ENCODE measurements at regions not wholly inside any gene's neighbourhood (a gene's known extent, or its start where the extent isn't known, plus 50 kb on each side); places are given as distances from the start of the nearest gene placed in this dataset.

DNA sequence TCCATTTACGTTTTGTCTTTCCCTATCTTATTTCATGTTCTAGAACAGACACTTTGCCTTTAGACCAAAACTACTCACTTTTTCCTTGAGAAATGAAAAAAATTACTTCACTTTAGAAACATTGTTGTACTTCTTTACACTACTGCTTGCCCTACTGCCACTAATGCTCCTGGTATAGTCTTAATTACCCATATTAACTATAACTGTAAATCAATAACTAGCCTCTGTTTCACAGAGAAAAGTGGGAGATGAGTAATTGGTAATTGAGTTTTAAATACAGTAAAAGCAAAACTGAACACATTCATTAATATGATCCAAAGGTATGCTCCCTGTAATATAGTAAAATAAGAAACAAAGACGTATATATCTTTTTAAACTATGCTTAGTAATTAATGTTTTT, 111.1 kb upstream of the JADE1 start:
- no peak for DNase-seq (ENCODE audit: low read depth, low spot score)
- no peak overlapping the region for H3K27ac ChIP-seq (ENCODE audit: low read depth, low read length)
- TF ChIP-seq, protein P1, sequence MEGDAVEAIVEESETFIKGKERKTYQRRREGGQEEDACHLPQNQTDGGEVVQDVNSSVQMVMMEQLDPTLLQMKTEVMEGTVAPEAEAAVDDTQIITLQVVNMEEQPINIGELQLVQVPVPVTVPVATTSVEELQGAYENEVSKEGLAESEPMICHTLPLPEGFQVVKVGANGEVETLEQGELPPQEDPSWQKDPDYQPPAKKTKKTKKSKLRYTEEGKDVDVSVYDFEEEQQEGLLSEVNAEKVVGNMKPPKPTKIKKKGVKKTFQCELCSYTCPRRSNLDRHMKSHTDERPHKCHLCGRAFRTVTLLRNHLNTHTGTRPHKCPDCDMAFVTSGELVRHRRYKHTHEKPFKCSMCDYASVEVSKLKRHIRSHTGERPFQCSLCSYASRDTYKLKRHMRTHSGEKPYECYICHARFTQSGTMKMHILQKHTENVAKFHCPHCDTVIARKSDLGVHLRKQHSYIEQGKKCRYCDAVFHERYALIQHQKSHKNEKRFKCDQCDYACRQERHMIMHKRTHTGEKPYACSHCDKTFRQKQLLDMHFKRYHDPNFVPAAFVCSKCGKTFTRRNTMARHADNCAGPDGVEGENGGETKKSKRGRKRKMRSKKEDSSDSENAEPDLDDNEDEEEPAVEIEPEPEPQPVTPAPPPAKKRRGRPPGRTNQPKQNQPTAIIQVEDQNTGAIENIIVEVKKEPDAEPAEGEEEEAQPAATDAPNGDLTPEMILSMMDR (IDR thresholded peaks at IDR 0.05; ENCODE audit: low read depth, low read length) = no peak
- ChIA-PET CTCF (no interaction called here), POLR2A (no interaction called here)
- H3K4me3 ChIP-seq (ENCODE audit: low read depth, low read length) = no peak overlapping the region
- no peaks in the 10 kb centered on the region for H3K27me3 ChIP-seq (ENCODE audit: control insufficient read depth, insufficient read depth, low read length)
- no peaks in the 10 kb centered on the region for H3K9me3 ChIP-seq (ENCODE audit: control insufficient read depth, insufficient read depth, low read length)

DNA sequence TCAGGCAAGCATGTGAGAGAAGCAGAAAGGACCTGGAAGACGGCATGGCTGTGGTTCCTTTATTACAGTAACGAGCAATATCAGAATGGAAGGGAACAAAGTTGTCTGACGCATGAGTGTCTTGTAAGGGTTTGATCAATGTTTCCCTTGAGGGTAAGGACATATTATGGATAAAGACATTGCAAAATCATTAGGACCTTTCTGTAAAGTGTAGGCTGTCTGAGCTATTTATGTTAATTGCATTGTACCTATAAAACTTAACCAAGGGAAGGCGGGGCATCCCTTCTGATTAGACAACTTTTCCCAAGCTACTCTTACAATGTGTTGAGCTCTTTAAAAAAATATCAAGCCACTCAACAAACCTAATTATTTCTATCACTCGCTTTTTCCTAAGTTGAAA, 112.2 kb upstream of the JADE1 start:
- no peak for DNase-seq (ENCODE audit: low read depth, low spot score)
- H3K27me3 ChIP-seq (ENCODE audit: control insufficient read depth, insufficient read depth, low read length) = no peaks in the 10 kb centered on the region
- no peak overlapping the region for H3K4me3 ChIP-seq (ENCODE audit: low read depth, low read length)
- CTCF ChIA-PET = no interaction called here
- TF ChIP-seq, protein P1 (IDR thresholded peaks at IDR 0.05; ENCODE audit: low read depth, low read length) = no peak
- no peak overlapping the region for H3K27ac ChIP-seq (ENCODE audit: low read depth, low read length)
- H3K9me3 ChIP-seq (ENCODE audit: control insufficient read depth, insufficient read depth, low read length) = no peaks in the 10 kb centered on the region
- POLR2A ChIA-PET = no interaction called here

DNA sequence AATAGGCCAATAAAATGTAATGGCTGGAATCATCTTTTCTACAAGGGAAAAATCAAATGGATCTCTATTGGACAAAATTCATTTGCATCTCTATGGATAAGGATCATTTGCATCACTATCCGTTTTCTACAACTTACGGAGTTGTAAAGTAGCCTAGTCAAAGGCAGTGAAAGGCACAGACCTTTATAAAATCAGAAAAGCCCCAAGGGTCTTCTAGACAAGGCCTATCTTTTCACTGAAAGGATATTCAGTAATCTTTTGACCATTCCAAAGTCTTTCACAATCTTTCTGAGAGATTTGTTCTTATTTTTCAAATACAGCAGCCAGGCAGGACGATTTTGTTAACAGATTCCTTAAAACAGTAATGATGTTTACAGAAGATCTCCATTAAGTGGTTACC, 119.5 kb upstream of the JADE1 start:
- peaks cover 6% of the 10 kb centered on the region; the same call in 1 of the 2 replicates for H3K9me3 ChIP-seq (ENCODE audit: control insufficient read depth, insufficient read depth, low read length)
- DNase-seq (ENCODE audit: low read depth, low spot score) = no peak
- H3K4me3 ChIP-seq (ENCODE audit: low read depth, low read length) = no peak overlapping the region
- ChIA-PET CTCF (no interaction called here), POLR2A (interaction anchor here (0.7 kb wide), 1 partner anchor 208 kb away, joined by 9 read pairs; no protein-coding TSS in a partner anchor)
- TF ChIP-seq, protein P1 (IDR thresholded peaks at IDR 0.05; ENCODE audit: low read depth, low read length) = no peak
- H3K27ac ChIP-seq (ENCODE audit: low read depth, low read length) = no peak overlapping the region
- H3K27me3 ChIP-seq (ENCODE audit: control insufficient read depth, insufficient read depth, low read length) = no peaks in the 10 kb centered on the region

DNA sequence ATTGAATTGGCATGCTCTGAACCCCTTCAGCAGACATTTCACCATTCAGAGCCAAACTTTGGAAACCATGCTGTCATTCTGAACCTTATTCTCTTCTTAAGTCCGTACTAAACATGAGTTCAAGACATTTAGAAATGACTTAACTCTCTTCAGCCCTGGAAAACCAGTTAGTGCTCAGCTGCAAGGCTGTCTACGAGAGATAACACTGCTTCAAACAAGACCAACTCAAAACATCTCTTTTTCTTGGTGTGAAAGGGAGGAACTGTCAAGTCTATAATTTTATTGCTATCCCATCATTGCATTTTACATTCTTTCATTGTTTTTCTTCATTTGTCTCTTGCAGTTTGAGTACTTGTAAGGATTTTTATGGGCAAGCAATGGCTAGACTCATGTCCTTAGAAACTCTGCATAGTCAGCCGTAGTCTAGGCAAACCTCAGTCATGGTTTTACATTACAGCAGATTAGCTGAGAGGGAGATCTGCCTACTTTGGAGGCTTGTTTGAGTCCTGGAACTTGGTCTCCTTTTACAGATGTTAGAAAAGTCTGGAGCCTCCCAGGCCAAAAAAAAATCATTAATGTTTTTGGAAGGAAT, 120.6 kb upstream of the JADE1 start:
- Histone ChIP-seq H3K27ac (ENCODE audit: low read depth, low read length) (no peak overlapping the region), H3K9me3 (ENCODE audit: control insufficient read depth, insufficient read depth, low read length) (peaks cover 6% of the 10 kb centered on the region; the same call in 1 of the 2 replicates), H3K4me3 (ENCODE audit: low read depth, low read length) (no peak overlapping the region), H3K27me3 (ENCODE audit: control insufficient read depth, insufficient read depth, low read length) (no peaks in the 10 kb centered on the region)
- ChIA-PET POLR2A (no interaction called here), CTCF (no interaction called here)
- TF ChIP-seq, protein P1 (IDR thresholded peaks at IDR 0.05; ENCODE audit: low read depth, low read length) = no peak
- no peak for DNase-seq (ENCODE audit: low read depth, low spot score)

DNA sequence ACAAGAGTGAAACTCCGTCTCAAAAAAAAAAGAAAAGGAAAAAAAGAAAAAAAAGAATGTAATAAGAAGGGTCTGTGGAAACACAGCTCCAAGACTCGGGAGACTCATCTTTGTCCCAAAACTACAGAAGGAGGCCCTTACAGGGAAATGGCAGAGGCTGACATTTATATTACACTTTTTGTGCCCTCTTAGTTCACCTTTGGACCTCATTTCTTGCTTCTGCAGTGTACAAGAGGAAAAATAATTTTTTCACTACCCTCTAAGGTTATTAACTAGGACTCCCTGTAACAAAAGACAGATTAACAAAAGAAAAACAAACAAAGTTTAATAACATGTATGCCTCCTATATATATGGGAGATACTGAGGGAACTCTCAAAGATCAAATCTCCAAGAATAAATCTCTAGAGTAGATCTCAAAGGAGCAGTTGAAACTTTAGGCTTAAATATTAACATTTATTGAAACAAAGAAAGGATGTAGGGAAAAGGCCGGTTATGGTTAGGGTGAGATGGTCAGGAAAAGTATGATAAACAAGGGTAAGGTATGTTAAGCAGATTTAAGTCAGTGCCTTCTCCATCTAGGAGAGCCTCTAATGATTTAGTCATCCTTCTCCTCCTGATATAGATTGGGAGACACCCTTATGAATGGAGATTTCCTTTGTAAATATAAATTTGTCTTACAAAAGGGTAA, 121.3 kb upstream of the JADE1 start:
- CTCF ChIA-PET = no interaction called here
- TF ChIP-seq, protein P1 (IDR thresholded peaks at IDR 0.05; ENCODE audit: low read depth, low read length) = no peak

More for the DNA sequence above, 121.3 kb upstream of the JADE1 start:
- Histone ChIP-seq H3K9me3 (ENCODE audit: control insufficient read depth, insufficient read depth, low read length) (peaks cover 6% of the 10 kb centered on the region; the same call in 1 of the 2 replicates), H3K27ac (ENCODE audit: low read depth, low read length) (no peak overlapping the region), H3K27me3 (ENCODE audit: control insufficient read depth, insufficient read depth, low read length) (no peaks in the 10 kb centered on the region), H3K4me3 (ENCODE audit: low read depth, low read length) (no peak overlapping the region)
- POLR2A ChIA-PET = no interaction called here
- DNase-seq (ENCODE audit: low read depth, low spot score) = no peak

Data from AG04450 (cell line).